ENCODE measurements at regions not wholly inside any gene's neighbourhood (a gene's known extent, or its start where the extent isn't known, plus 50 kb on each side); places are given as distances from the start of the nearest gene placed in this dataset.

- no peak overlapping the region for H2AK5ac ChIP-seq (ENCODE audit: low read depth, low read length)
- H2BK12ac ChIP-seq (ENCODE audit: low read length): no peak overlapping the region
- no peak overlapping the region for H3K4me3 ChIP-seq (ENCODE audit: low read length in 2 of 2)
- peaks cover 0 to 6% (median 0%) of the 10 kb centered on the region in 3 experiments for H3K27me3 ChIP-seq (ENCODE audit: control insufficient read depth in 3 of 3, insufficient read depth in 3 of 3, low read depth in 1 of 3, low read length in 3 of 3)
- H3K36me3 ChIP-seq (replicated peaks in 1 of 2; ENCODE audit: control insufficient read depth in 2 of 2, insufficient read depth in 2 of 2, low read length in 2 of 2): no peaks in the 10 kb centered on the region
- no peak overlapping the region for H2BK5ac ChIP-seq (ENCODE audit: low read length)
- no peak overlapping the region for H4K8ac ChIP-seq (ENCODE audit: low read depth, low read length)
- H3K4me2 ChIP-seq (ENCODE audit: insufficient read depth, low read length, poor library complexity, severe bottlenecking): no peak overlapping the region
- no peak overlapping the region for H2BK120ac ChIP-seq (ENCODE audit: low read depth, low read length)
- H3K18ac ChIP-seq (ENCODE audit: low read length): no peak overlapping the region
- H2BK15ac ChIP-seq (ENCODE audit: low read length): no peak overlapping the region
- H3K14ac ChIP-seq (ENCODE audit: low read length): no peak overlapping the region
- H4K91ac ChIP-seq (ENCODE audit: low read depth, low read length, poor library complexity): no peak overlapping the region
- H3K23ac ChIP-seq (ENCODE audit: low read depth, low read length, poor library complexity): no peak overlapping the region
- H3K4me1 ChIP-seq (ENCODE audit: control insufficient read depth in 2 of 2, insufficient read depth in 1 of 2, low read depth in 1 of 2, low read length in 2 of 2): no peaks in the 10 kb centered on the region
- no CpG with 5 or more reads among the region's 3 CpGs for WGBS, 2 donors (ENCODE audit: extremely low coverage in 2 of 2, insufficient read length in 2 of 2, insufficient replicate concordance in 1 of 2)
- no peaks in the 10 kb centered on the region for H3K79me1 ChIP-seq (ENCODE audit: low read depth, low read length)
- H3K27ac ChIP-seq (replicated peaks; ENCODE audit: low read length): no peak overlapping the region
- H3K9ac ChIP-seq (ENCODE audit: low read depth, low read length, poor library complexity): no peak overlapping the region
- no peaks in the 10 kb centered on the region for H3K9me3 ChIP-seq (replicated peaks in 1 of 2; ENCODE audit: control insufficient read depth in 2 of 2, insufficient read depth in 1 of 2, low read depth in 1 of 2, low read length in 2 of 2)
- DNase-seq (ENCODE audit: low spot score): no peak
- no peak overlapping the region for H3K4ac ChIP-seq (ENCODE audit: low read length)
- H2AFZ ChIP-seq (ENCODE audit: low read length): no peak overlapping the region
Measured at GRCh38 chrX:113369056-113369455, 528.4 kb upstream of the AMOT start.

GRCh38 chrX:113353134-113353533 lies 512.5 kb upstream of the AMOT start:
- Histone ChIP-seq H3K4me3 (ENCODE audit: low read length in 2 of 2) (no peak overlapping the region), H3K9me3 (replicated peaks in 1 of 2; ENCODE audit: control insufficient read depth in 2 of 2, insufficient read depth in 1 of 2, low read depth in 1 of 2, low read length in 2 of 2) (no peaks in the 10 kb centered on the region), H3K27me3 (ENCODE audit: control insufficient read depth in 3 of 3, insufficient read depth in 3 of 3, low read depth in 1 of 3, low read length in 3 of 3) (peaks cover 0 to 5% (median 0%) of the 10 kb centered on the region in 3 experiments), H3K4ac (ENCODE audit: low read length) (no peak overlapping the region), H3K14ac (ENCODE audit: low read length) (no peak overlapping the region), H3K23ac (ENCODE audit: low read depth, low read length, poor library complexity) (no peak overlapping the region), H2BK120ac (ENCODE audit: low read depth, low read length) (no peak overlapping the region), H2BK15ac (ENCODE audit: low read length) (no peak overlapping the region), H2AFZ (ENCODE audit: low read length) (no peak overlapping the region), H3K36me3 (replicated peaks in 1 of 2; ENCODE audit: control insufficient read depth in 2 of 2, insufficient read depth in 2 of 2, low read length in 2 of 2) (no peaks in the 10 kb centered on the region), H3K4me2 (ENCODE audit: insufficient read depth, low read length, poor library complexity, severe bottlenecking) (no peak overlapping the region), H4K91ac (ENCODE audit: low read depth, low read length, poor library complexity) (no peak overlapping the region), H2AK5ac (ENCODE audit: low read depth, low read length) (no peak overlapping the region), H4K8ac (ENCODE audit: low read depth, low read length) (no peak overlapping the region), H3K18ac (ENCODE audit: low read length) (no peak overlapping the region), H3K4me1 (ENCODE audit: control insufficient read depth in 2 of 2, insufficient read depth in 1 of 2, low read depth in 1 of 2, low read length in 2 of 2) (no peaks in the 10 kb centered on the region), H2BK12ac (ENCODE audit: low read length) (no peak overlapping the region), H3K79me1 (ENCODE audit: low read depth, low read length) (no peaks in the 10 kb centered on the region), H3K27ac (replicated peaks; ENCODE audit: low read length) (no peak overlapping the region), H2BK5ac (ENCODE audit: low read length) (no peak overlapping the region), H3K9ac (ENCODE audit: low read depth, low read length, poor library complexity) (no peak overlapping the region)
- DNase-seq (ENCODE audit: low spot score): no peak
- WGBS, 2 donors (ENCODE audit: extremely low coverage in 2 of 2, insufficient read length in 2 of 2, insufficient replicate concordance in 1 of 2): no CpG with 5 or more reads among the region's 9 CpGs

GRCh38 chrX:113330416-113330815 lies 489.8 kb upstream of the AMOT start:
- Histone ChIP-seq H3K36me3 (replicated peaks in 1 of 2; ENCODE audit: control insufficient read depth in 2 of 2, insufficient read depth in 2 of 2, low read length in 2 of 2) (no peaks in the 10 kb centered on the region), H3K14ac (ENCODE audit: low read length) (no peak overlapping the region), H3K4me1 (ENCODE audit: control insufficient read depth in 2 of 2, insufficient read depth in 1 of 2, low read depth in 1 of 2, low read length in 2 of 2) (no peaks in the 10 kb centered on the region), H3K9me3 (replicated peaks in 1 of 2; ENCODE audit: control insufficient read depth in 2 of 2, insufficient read depth in 1 of 2, low read depth in 1 of 2, low read length in 2 of 2) (no peaks in the 10 kb centered on the region), H4K91ac (ENCODE audit: low read depth, low read length, poor library complexity) (no peak overlapping the region), H3K27ac (replicated peaks; ENCODE audit: low read length) (no peak overlapping the region), H3K4ac (ENCODE audit: low read length) (no peak overlapping the region), H3K4me2 (ENCODE audit: insufficient read depth, low read length, poor library complexity, severe bottlenecking) (no peak overlapping the region), H3K23ac (ENCODE audit: low read depth, low read length, poor library complexity) (no peak overlapping the region), H3K4me3 (ENCODE audit: low read length in 2 of 2) (no peak overlapping the region), H4K8ac (ENCODE audit: low read depth, low read length) (no peak overlapping the region), H2BK12ac (ENCODE audit: low read length) (no peak overlapping the region), H2AK5ac (ENCODE audit: low read depth, low read length) (no peak overlapping the region), H3K27me3 (ENCODE audit: control insufficient read depth in 3 of 3, insufficient read depth in 3 of 3, low read depth in 1 of 3, low read length in 3 of 3) (no peaks in the 10 kb centered on the region), H3K9ac (ENCODE audit: low read depth, low read length, poor library complexity) (no peak overlapping the region), H2BK120ac (ENCODE audit: low read depth, low read length) (no peak overlapping the region), H2AFZ (ENCODE audit: low read length) (no peak overlapping the region), H3K18ac (ENCODE audit: low read length) (no peak overlapping the region), H2BK15ac (ENCODE audit: low read length) (no peak overlapping the region), H2BK5ac (ENCODE audit: low read length) (no peak overlapping the region), H3K79me1 (ENCODE audit: low read depth, low read length) (no peaks in the 10 kb centered on the region)
- DNase-seq (ENCODE audit: low spot score): no peak

GRCh38 chrX:113315927-113316326 lies 475.3 kb upstream of the AMOT start:
- no peak overlapping the region for H3K18ac ChIP-seq (ENCODE audit: low read length)
- no peaks in the 10 kb centered on the region for H3K79me1 ChIP-seq (ENCODE audit: low read depth, low read length)
- no peak overlapping the region for H2AFZ ChIP-seq (ENCODE audit: low read length)

More at GRCh38 chrX:113315927-113316326, 475.3 kb upstream of the AMOT start:
- no peak overlapping the region for H2BK5ac ChIP-seq (ENCODE audit: low read length)
- no CpG with 5 or more reads among the region's 2 CpGs for WGBS, 2 donors (ENCODE audit: extremely low coverage in 2 of 2, insufficient read length in 2 of 2, insufficient replicate concordance in 1 of 2)
- no peaks in the 10 kb centered on the region for H3K27me3 ChIP-seq (ENCODE audit: control insufficient read depth in 3 of 3, insufficient read depth in 3 of 3, low read depth in 1 of 3, low read length in 3 of 3)
- DNase-seq (ENCODE audit: low spot score): no peak
- no peaks in the 10 kb centered on the region for H3K4me1 ChIP-seq (ENCODE audit: control insufficient read depth in 2 of 2, insufficient read depth in 1 of 2, low read depth in 1 of 2, low read length in 2 of 2)
- H3K14ac ChIP-seq (ENCODE audit: low read length): no peak overlapping the region
- H2BK12ac ChIP-seq (ENCODE audit: low read length): no peak overlapping the region
- no peak overlapping the region for H4K8ac ChIP-seq (ENCODE audit: low read depth, low read length)
- H3K9me3 ChIP-seq (replicated peaks in 1 of 2; ENCODE audit: control insufficient read depth in 2 of 2, insufficient read depth in 1 of 2, low read depth in 1 of 2, low read length in 2 of 2): no peaks in the 10 kb centered on the region
- no peak overlapping the region for H3K9ac ChIP-seq (ENCODE audit: low read depth, low read length, poor library complexity)
- no peak overlapping the region for H2BK120ac ChIP-seq (ENCODE audit: low read depth, low read length)
- H3K4me3 ChIP-seq (ENCODE audit: low read length in 2 of 2): no peak overlapping the region
- H2AK5ac ChIP-seq (ENCODE audit: low read depth, low read length): no peak overlapping the region
- no peak overlapping the region for H4K91ac ChIP-seq (ENCODE audit: low read depth, low read length, poor library complexity)
- no peaks in the 10 kb centered on the region for H3K36me3 ChIP-seq (replicated peaks in 1 of 2; ENCODE audit: control insufficient read depth in 2 of 2, insufficient read depth in 2 of 2, low read length in 2 of 2)
- no peak overlapping the region for H3K27ac ChIP-seq (replicated peaks; ENCODE audit: low read length)
- H3K23ac ChIP-seq (ENCODE audit: low read depth, low read length, poor library complexity): no peak overlapping the region
- no peak overlapping the region for H2BK15ac ChIP-seq (ENCODE audit: low read length)
- no peak overlapping the region for H3K4ac ChIP-seq (ENCODE audit: low read length)
- no peak overlapping the region for H3K4me2 ChIP-seq (ENCODE audit: insufficient read depth, low read length, poor library complexity, severe bottlenecking)

All from neuronal stem cell (in vitro differentiated cells).